IMR-90 (cell line): ENCODE measurements at regions not wholly inside any gene's neighbourhood (a gene's known extent, or its start where the extent isn't known, plus 50 kb on each side); places are given as distances from the start of the nearest gene placed in this dataset.

Source experiments
- ATAC-seq: fragments of 200-7000 bp; cut with Tn5 transposase; 2 replicates; pipeline ENCODE4 v1.9.1; 2020; ENCODE audit warnings: low read depth, mild to moderate bottlenecking, moderate library complexity
- BruUV-seq: library from RNA; stranded (reverse); fragments of 400-500 nt; replicated peaks from 2 replicates; lab custom pipeline; 2021; lab: Mats Ljungman, UMichigan
- CTCF ChIA-PET: fragments of 300-600 bp; formaldehyde crosslinking; extraction: SDS; loops from one replicate; lab custom pipeline; 2021; ENCODE audit warnings: antibody characterized with exemption; lab: Yijun Ruan, JAX
- POLR2A ChIA-PET: fragments of 300-600 bp; sonication (Branson Sonifier 250); formaldehyde crosslinking; loops from one replicate; lab custom pipeline; 2022; ENCODE audit warnings: antibody characterized with exemption; ENCODE audit not compliant: unreplicated experiment; lab: Charles Lee
- DNase-seq: peaks from one replicate; pipeline ENCODE4 v3.0.0; 2013
- H2AFZ ChIP-seq: replicated peaks from 2 replicates; pipeline ENCODE3; 2013; ENCODE audit warnings: low read length, mild to moderate bottlenecking; ENCODE audit not compliant: poor library complexity
- H2AK5ac ChIP-seq: 2 replicates; pipeline ENCODE4 v1.6.1; 2013; ENCODE audit warnings: low read depth, low read length, inconsistent platforms
- H2AK9ac ChIP-seq: replicated peaks from 2 replicates; pipeline ENCODE3; 2013; ENCODE audit warnings: mild to moderate bottlenecking, low read depth, low read length, moderate library complexity; ENCODE audit not compliant: poor library complexity
- H2BK120ac ChIP-seq: 2 replicates; pipeline ENCODE4 v1.6.1; 2013; ENCODE audit warnings: low read depth, low read length, inconsistent platforms
- H2BK15ac ChIP-seq: 3 replicates; pipeline ENCODE4 v1.6.1; 2013; ENCODE audit warnings: low read depth, low read length, inconsistent platforms
- H2BK20ac ChIP-seq: 2 replicates; pipeline ENCODE4 v1.6.1; 2013; ENCODE audit warnings: low read depth, mild to moderate bottlenecking, inconsistent platforms, low read length, moderate library complexity
- H2BK5ac ChIP-seq: 2 replicates; pipeline ENCODE4 v1.6.1; 2013; ENCODE audit warnings: mild to moderate bottlenecking, low read depth, low read length, inconsistent platforms; ENCODE audit not compliant: poor library complexity, severe bottlenecking
- H3K14ac ChIP-seq: replicated peaks from 2 replicates; pipeline ENCODE4 v1.6.1; 2013; ENCODE audit warnings: low read depth, low read length, inconsistent platforms
- H3K18ac ChIP-seq: 2 replicates; pipeline ENCODE4 v1.6.1; 2013; ENCODE audit warnings: low read depth, low read length, control low read depth
- H3K23ac ChIP-seq: 2 replicates; pipeline ENCODE4 v1.6.1; 2013; ENCODE audit warnings: low read depth, low read length, inconsistent platforms
- H3K27ac ChIP-seq: 2 replicates; pipeline ENCODE4 v1.5.1; 2013; ENCODE audit warnings: mild to moderate bottlenecking, control low read depth, low read length; ENCODE audit not compliant: insufficient read depth
- H3K27me3 ChIP-seq: 2 replicates; pipeline ENCODE4 v1.6.1; 2013; ENCODE audit warnings: low read length; ENCODE audit not compliant: control insufficient read depth, insufficient read depth
- H3K36me3 ChIP-seq: 2 replicates; pipeline ENCODE4 v1.6.1; 2013; ENCODE audit warnings: low read length, mixed read lengths; ENCODE audit not compliant: control insufficient read depth, insufficient read depth
- H3K4ac ChIP-seq: 2 replicates; pipeline ENCODE4 v1.6.1; 2013; ENCODE audit warnings: low read depth, low read length, inconsistent platforms
- H3K4me1 ChIP-seq: 2 replicates; pipeline ENCODE4 v1.6.1; 2013; ENCODE audit warnings: low read length, mixed read lengths; ENCODE audit not compliant: control insufficient read depth, insufficient read depth
- H3K4me2 ChIP-seq: 2 replicates; pipeline ENCODE4 v1.6.1; 2013; ENCODE audit warnings: low read depth, mild to moderate bottlenecking, control low read depth, low read length, moderate library complexity
- H3K4me3 ChIP-seq: 2 replicates; pipeline ENCODE4 v1.5.1; 2013; ENCODE audit warnings: low read depth, mild to moderate bottlenecking, control low read depth, low read length, moderate library complexity; ENCODE audit not compliant: insufficient read depth
- H3K56ac ChIP-seq: 2 replicates; pipeline ENCODE4 v1.6.1; 2013; ENCODE audit warnings: low read length, inconsistent platforms; ENCODE audit not compliant: insufficient read depth; ENCODE audit errors: extremely low read depth
- H3K79me1 ChIP-seq, 2 experiments: 2 replicates each; pipeline ENCODE4 v1.6.1; 2013; ENCODE audit warnings: low read length in 2 of 2, inconsistent platforms in 1 of 2, low read depth in 1 of 2
- H3K9ac ChIP-seq: 2 replicates; pipeline ENCODE4 v1.6.1; 2013; ENCODE audit warnings: low read depth, low read length, control low read depth
- H3K9me1 ChIP-seq: 2 replicates; pipeline ENCODE4 v1.6.1; 2013; ENCODE audit warnings: low read length, inconsistent platforms; ENCODE audit not compliant: insufficient read depth
- H3K9me3 ChIP-seq: 2 replicates; pipeline ENCODE4 v1.6.1; 2013; ENCODE audit warnings: low read length; ENCODE audit not compliant: control insufficient read depth, insufficient read depth
- H4K20me1 ChIP-seq: 2 replicates; pipeline ENCODE4 v1.6.1; 2013; ENCODE audit warnings: low read length, inconsistent platforms; ENCODE audit not compliant: insufficient read depth
- H4K5ac ChIP-seq: 2 replicates; pipeline ENCODE4 v1.6.1; 2013; ENCODE audit warnings: mild to moderate bottlenecking, low read depth, low read length, control low read depth
- H4K8ac ChIP-seq, 2 experiments: 2 replicates each; pipeline ENCODE4 v1.6.1; 2013; ENCODE audit warnings: low read depth in 2 of 2, low read length in 2 of 2, control low read depth in 1 of 2, inconsistent platforms in 1 of 2
- H4K91ac ChIP-seq: 2 replicates; pipeline ENCODE4 v1.6.1; 2013; ENCODE audit warnings: low read depth, low read length, inconsistent platforms; ENCODE audit not compliant: insufficient read depth
- CTCF ChIP-seq: conservative IDR thresholded peaks from 2 replicates; pipeline ENCODE4 v1.5.1; 2012; ENCODE audit warnings: mild to moderate bottlenecking, low read depth, low read length, improper control_type of control experiment
- FOS ChIP-seq: fragments of 150-350 bp; IDR thresholded peaks from 2 replicates; pipeline ENCODE4 v1.6.1; 2016; ENCODE audit warnings: low read depth, low read length
- NFE2L2 ChIP-seq: fragments of 150-350 bp; IDR thresholded peaks from 2 replicates; pipeline ENCODE4 v1.6.1; 2016; ENCODE audit warnings: low read depth, mild to moderate bottlenecking, low read length
- POLR2A ChIP-seq: IDR thresholded peaks from 2 replicates; pipeline ENCODE4 v1.6.1; 2012; ENCODE audit warnings: mild to moderate bottlenecking, low read depth, low read length
- SMC3 ChIP-seq: fragments of 150-350 bp; IDR thresholded peaks from 2 replicates; pipeline ENCODE4 v1.6.1; 2016; ENCODE audit warnings: low read depth, mild to moderate bottlenecking, antibody characterized with exemption, low read length, moderate library complexity
- WGBS, 2 experiments: methylation state at CpG; one replicate each; pipeline versions ENCODE4 v1.1.5 to v1.1.7; 2013; ENCODE audit warnings: missing lambda C conversion rate in 2 of 2; ENCODE audit not compliant: insufficient read length in 1 of 2; ENCODE audit errors: extremely low coverage in 2 of 2; 5-methylcytosine and 5-hydroxymethylcytosine counted together
- dilution Hi-C: fragments of 300-500 bp; cut with HindIII; formaldehyde crosslinking; loops from one replicate; pipeline ENCODE4 v1.14.3; 2018; ENCODE audit warnings: low sequenced_read_pairs; ENCODE audit not compliant: unreplicated experiment
- in situ Hi-C: fragments of 300-500 bp; cut with MboI; formaldehyde crosslinking; loops from 3 replicates; pipeline ENCODE4 v1.14.3; 2019; ENCODE audit warnings: low sequenced_read_pairs, inconsistent platforms, mixed read lengths
- intact Hi-C: fragments of 100-400 bp; cut with micrococcal nuclease; formaldehyde crosslinking; loops from 2 replicates; pipeline ENCODE4 v1.10.0; 2022

GRCh38 chr9:88313364-88314220 lies 74.7 kb upstream of the SPIN1 start:
- H2AK9ac ChIP-seq, result no peak overlapping the region
- H2AK5ac ChIP-seq, result no peak overlapping the region
- H3K27me3 ChIP-seq, result no peaks in the 10 kb centered on the region
- ChIA-PET POLR2A (no interaction called here), CTCF (no interaction called here)
- no peaks in the 10 kb centered on the region for H3K4me1 ChIP-seq
- H4K20me1 ChIP-seq, result no peaks in the 10 kb centered on the region
- intact Hi-C loops, result no loop called here
- H3K9ac ChIP-seq, result no peak overlapping the region
- H3K4me2 ChIP-seq, result no peak overlapping the region
- DNase-seq, result no peak
- no peak; the same call in 1 of the 2 replicates for ATAC-seq
- H3K27ac ChIP-seq, result no peak overlapping the region
- WGBS, 2 experiments, result 40% methylated on average over 1 of the region's 15 CpGs; no CpG with 5 or more reads in 1 of the 2 experiments
- in situ Hi-C loops, result no loop called here
- H2BK15ac ChIP-seq, result no peak overlapping the region
- H2BK120ac ChIP-seq, result no peak overlapping the region
- H2AFZ ChIP-seq, result no peak overlapping the region
- no peaks in the 10 kb centered on the region for H3K36me3 ChIP-seq
- H3K79me1 ChIP-seq, result no peaks in the 10 kb centered on the region
- H4K5ac ChIP-seq, result no peak overlapping the region
- no peak overlapping the region for H3K4ac ChIP-seq
- no peaks in the 10 kb centered on the region for H3K9me3 ChIP-seq
- no peak for TF ChIP-seq POLR2A
- TF ChIP-seq CTCF, result no peak
- TF ChIP-seq NFE2L2, result no peak
- no peak for TF ChIP-seq SMC3
- no peak for TF ChIP-seq FOS
- no peak overlapping the region for H3K4me3 ChIP-seq
- H2BK5ac ChIP-seq, result no peak overlapping the region
- no peak overlapping the region for H3K14ac ChIP-seq
- no peaks in the 10 kb centered on the region for H3K9me1 ChIP-seq
- H3K18ac ChIP-seq, result no peak overlapping the region
- no peak overlapping the region for H2BK20ac ChIP-seq
- dilution Hi-C loops, result no loop called here
- H3K56ac ChIP-seq, result no peak overlapping the region
- H4K91ac ChIP-seq, result no peak overlapping the region
- H3K23ac ChIP-seq, result no peak overlapping the region
- BruUV-seq, result no TSS peak
- no peak overlapping the region for H4K8ac ChIP-seq
